GM19372 (cell line): ENCODE measurements at regions not wholly inside any gene's neighbourhood (a gene's known extent, or its start where the extent isn't known, plus 50 kb on each side); places are given as distances from the start of the nearest gene placed in this dataset.

ENCODE experiments used
- ATAC-seq: cut with Tn5 transposase; IDR thresholded peaks from one replicate; pipeline ENCODE4 v1.9.1; 2021; ENCODE audit warnings: mild to moderate bottlenecking, low read depth, moderate library complexity; ENCODE audit not compliant: unreplicated experiment

GRCh38 chr16:65519402-65519801 is 397.5 kb upstream of the CDH11 start:
- ATAC-seq: no peak

GRCh38 chr16:65515193-65515592 is 393.3 kb upstream of the CDH11 start:
- ATAC-seq: no peak

DNA sequence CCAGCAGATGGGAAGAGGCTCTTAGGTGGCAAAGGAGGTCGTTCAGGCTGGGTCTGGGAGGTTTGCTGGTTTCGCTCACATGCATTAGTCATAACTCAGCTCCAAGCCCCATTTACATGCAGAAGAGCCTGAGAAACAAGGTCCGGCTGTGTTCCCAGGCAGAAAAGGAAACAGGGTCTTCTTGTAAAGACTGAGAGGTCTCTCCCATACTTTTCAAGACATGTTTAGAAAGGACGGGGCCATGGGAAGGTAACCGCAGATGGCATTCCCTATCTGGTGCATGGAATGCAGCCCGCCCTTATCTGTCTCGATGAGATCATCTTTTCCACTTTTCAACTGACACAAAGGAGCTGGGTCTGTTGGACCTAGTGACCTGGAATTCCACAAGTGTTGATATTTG is 389.0 kb upstream of the CDH11 start:
- no peak for ATAC-seq

DNA sequence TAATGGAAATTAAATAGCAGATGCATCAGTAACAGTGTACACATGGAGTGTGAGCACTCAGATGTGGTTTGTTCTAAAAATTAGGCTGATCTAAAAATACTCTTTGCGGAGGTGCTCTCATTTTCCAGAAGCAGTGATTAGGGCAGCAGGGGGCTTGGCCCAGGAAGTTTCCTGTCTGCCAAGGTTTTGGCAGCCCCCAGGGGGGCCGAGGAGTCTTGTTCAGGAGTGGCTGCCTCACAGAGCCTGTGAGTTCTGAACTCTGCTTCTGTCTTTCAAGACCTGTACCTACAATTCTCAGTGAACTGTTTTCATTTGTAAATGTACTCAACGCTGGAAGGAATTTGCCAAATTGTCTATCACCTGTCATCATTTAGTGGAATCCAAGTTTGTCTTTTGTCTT is 388.4 kb upstream of the CDH11 start:
- ATAC-seq: no peak

- no peak for ATAC-seq
Measured at GRCh38 chr16:65509172-65509571, 387.3 kb upstream of the CDH11 start.

DNA sequence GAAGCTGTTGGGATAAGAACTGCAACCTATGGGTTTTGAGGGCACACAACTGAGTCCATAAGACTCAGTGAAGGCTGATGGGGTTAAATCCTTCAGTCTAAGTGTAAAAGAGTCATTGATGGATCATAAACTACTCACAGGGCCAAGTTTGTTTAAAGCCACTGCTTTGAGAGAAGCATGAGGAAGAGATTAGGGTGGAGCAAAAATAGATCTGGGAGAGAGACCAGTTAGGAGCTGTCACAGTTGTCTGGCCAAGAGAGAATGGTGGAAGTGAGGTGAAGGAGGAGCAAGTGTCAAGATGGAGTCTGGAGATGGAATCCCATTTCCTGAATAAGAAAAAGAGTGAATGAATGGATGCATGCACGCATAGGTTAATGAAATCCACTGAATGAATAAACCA is 379.1 kb upstream of the CDH11 start:
- no peak for ATAC-seq

DNA sequence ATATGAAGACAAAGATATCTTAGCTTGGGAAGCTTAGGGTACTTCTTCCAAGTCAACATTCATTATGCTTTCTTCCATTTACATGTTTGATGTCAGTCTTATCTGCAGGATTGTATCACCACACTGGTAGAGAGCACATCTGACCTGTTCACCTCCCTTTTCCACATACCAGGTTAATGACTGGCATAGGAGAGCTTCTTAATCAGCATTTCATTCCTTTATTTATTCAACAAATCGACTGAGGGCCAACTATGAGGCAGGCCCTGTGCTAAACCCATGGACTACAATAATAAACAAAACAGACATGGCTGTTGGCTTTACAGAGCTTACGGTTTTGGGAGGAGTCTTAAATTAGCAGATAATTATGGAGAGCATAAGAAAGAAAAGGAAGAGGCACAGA is 378.1 kb upstream of the CDH11 start:
- no peak for ATAC-seq

GRCh38 chr16:65499566-65499965 is 377.7 kb upstream of the CDH11 start:
- ATAC-seq: no peak

- ATAC-seq: no peak
Measured at GRCh38 chr16:65497571-65497970, 375.7 kb upstream of the CDH11 start.

GRCh38 chr16:65495106-65495505 is 373.2 kb upstream of the CDH11 start:
- no peak for ATAC-seq

DNA sequence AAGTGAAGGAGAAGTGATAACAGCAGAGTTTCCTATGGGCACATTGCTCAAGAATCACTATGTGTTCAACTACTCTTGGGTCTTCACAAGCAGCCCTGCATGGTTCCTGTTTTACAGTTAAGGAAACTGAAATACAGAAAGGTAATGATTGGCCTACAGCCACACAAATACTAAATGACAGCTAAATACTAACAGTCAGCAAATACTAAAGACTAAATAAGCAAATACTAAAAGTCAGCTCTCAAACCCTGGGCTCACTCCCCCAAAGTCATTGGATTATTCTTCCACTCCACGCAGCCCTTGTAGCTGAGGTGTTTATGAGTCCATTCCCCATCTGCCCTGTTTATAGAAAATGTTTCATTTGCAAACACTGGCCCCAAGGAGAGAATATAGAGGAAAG is 372.7 kb upstream of the CDH11 start:
- no peak for ATAC-seq

DNA sequence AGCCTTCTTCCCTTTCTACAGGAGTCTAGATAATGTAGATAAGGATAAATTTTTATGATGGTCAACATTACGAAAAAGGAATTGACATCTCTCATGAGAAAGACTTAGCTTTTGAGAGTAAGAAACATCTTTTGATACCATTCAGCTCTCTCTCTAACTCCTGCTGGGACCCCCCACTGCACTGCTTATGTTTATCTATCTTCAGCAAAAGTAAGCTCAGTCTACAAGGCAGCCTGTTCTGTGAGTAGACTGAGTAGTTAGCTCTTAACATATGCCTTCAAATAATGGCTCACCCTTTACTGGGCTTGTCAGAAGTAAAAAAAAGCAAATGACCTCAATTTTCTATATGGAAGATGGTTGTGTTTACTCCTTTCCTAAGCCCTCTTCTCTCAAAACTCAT is 372.2 kb upstream of the CDH11 start:
- no peak for ATAC-seq

DNA sequence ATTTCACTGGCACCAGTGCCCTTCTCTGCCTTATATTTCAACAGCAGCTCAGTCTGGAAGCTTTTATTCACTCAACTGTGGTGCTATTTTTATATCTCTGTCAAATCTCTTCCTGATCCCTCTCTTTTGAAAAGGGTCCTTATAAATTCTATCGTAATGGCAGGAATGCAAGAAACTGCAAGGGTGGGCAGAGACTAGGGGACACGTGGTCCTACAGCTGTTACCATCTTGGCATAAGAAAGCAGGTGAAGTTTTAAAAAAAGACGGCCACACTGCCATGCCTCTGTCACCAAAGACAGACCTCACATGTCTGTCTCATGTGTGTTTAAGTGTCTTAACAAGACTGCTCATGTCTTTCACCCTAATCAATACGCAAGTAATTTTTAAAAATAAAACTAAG is 368.4 kb upstream of the CDH11 start:
- no peak for ATAC-seq

DNA sequence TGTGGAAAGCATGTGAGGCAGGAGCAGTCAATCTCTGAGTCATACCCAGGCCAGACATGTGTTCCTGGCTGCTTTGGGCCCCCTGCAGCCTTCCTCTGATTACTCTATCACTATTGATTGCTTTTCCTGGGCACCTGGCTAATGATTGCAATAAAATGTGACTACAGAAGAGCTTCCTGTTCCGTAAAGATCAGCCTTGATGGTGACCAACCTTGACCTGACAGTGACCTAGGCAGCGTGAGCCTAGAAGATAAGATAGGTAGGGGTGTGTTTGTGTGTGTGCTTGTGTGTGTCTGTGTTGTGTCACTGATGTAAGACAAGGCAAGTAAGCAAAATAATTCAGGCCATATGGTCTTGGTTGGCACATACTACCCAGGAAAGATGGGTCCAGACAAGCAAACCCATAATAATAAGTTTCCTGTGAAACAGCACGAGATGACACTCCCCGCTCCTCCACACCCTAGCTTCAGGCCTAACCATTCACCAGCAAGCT is 367.7 kb upstream of the CDH11 start:
- no peak for ATAC-seq

DNA sequence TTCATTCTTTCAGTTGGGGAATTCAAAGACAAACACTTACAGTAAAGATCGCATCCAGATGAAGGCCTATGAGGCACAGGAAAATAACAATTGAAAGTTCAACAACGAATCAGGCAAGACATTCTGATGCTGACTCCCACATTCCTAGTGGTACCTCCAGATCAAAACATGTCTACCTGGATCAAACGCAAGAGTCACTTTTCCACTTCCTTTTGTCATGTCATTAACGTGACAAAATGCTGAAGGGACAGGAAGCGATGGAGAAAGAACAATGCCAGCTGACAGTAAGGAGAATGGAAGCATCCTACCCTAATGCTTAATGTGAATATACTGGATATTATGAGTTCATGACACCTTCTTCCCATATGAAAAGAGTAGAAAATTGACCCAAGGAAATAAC is 365.4 kb upstream of the CDH11 start:
- ATAC-seq: no peak

GRCh38 chr16:65481956-65482355 is 360.1 kb upstream of the CDH11 start:
- ATAC-seq: no peak

DNA sequence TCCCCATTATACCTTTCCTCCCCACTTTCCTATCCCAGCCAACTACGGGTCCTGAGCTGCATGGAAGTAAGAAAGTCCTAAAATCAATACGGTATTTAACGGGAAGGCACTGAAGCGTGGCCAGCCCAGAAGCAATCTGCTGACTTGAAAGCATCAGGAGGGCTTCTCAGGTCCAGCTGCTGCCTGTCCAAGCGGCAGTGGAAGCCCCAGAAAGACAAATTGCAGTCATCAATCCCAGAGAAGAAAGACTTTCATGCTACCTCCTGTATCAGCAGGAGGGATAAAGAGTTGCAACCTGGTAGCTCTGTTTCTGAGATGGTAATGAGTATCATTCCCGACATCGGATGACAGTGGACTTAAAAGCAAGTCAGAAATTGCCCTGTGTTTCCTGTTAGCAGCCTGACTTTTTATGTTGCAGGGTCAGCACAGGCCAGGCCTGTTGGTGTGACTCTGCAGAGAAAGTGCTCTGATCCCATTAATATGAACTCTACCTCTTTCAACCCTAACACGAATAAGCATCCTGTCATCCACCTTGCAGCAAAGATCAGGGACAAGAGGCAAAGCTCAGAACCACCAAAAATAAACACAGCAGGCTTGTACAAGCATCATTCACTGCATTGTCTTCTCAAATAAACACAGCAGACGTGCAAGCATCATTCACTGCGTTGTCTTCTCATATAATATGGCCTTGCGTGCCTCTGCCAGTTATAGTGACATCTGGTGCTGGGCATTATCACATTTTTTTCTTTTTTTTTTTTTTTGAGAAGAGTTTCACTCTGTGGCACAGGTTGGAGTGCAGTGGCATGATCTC is 358.6 kb upstream of the CDH11 start:
- ATAC-seq: no peak

DNA sequence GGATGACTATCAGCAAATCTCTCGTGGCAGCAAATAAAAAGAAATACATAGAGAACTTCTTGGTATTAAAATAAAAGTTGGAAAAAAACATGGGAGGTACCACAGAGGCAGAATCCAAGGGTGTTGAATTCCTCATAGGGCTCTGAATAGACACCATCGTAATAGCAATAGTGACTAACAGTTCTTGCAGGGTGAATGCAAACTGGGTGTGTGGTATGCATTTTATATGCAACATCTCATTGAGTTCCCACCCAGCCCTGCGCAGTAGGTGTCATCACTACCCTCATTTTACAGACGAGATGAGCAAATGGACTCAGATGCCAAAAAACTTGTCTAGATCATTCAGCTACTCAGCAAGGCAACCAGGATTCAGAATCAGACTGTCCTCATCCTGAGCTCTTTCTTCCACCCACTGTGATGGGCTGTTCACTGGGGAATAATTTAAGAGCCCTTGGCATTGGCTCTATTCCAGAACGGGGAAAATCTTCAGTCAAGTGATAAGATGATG is 354.6 kb upstream of the CDH11 start:
- no peak for ATAC-seq

- no peak for ATAC-seq
Measured at GRCh38 chr16:65473699-65474098, 351.8 kb upstream of the CDH11 start.

DNA sequence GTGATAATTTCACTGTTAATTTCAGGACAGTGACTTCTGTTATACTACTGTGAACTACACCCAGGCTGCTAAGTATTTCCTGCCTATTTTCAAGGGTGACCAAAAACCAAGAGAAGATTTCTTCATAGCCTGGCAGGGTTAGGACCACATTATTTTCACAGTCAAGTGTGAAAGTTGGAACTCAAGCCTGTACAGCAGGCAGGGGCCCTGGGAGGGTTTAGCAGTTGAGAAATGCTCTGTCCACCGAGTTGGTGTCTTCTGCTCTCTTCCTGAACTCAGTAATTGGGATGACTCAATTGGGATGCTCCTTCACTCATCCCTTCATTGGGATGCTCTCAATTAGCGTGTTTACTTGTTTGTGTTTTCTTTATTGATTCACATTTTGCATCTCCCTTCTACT is 347.3 kb upstream of the CDH11 start:
- no peak for ATAC-seq

DNA sequence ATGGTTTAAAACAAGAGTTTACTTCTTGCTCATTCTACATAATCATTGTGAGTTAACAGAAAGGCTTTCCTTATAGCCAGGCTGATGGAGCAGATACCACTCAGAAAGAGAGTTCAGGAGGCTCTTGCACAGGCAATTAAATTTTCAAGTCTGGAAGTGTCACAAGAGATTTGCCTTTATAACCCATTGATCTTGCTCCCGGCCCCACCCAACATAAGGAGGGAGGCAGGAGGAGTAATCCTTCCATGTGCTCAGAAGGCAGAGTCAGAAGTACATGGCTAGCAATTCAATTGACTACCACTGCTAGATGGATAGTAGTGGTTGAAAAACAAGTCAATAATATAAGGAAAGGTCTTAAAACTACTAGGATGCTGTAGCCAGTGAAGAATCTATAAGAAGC is 346.3 kb upstream of the CDH11 start:
- no peak for ATAC-seq

DNA sequence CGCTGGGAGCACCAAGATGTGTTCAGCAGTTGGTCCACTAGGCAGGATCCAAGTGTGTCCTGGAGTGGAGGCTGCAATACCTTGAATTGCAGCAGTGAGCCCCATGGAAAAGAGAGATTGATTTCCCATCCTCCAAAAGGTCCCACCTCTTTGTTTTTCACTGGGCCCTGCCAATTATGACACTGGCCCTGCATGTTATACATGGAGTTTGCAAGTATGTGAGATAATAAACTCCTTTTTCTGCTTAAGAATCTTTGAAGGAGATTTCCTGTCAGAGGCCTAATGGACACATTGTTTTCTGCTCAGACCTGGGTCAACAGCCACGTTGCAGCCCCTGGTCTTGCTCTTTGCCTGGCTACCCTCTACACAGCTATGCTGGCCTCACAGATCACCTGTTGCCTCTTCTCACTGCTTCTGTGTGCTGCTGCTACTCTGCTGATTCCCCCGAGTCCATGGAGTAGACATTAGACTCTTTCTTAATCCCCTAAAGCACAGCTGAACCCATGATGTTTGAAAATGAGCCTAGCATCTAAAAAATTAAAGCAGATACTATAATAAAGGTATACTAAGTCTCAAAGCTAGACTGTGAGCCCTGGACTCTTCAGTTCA is 341.9 kb upstream of the CDH11 start:
- ATAC-seq: no peak
